CD14-positive monocyte (primary cell): ENCODE measurements at regions not wholly inside any gene's neighbourhood (a gene's known extent, or its start where the extent isn't known, plus 50 kb on each side); places are given as distances from the start of the nearest gene placed in this dataset.
"Not testable (repeated sequence)": the region's sequence is repeated elsewhere in the genome, so short reads cannot be mapped to it uniquely, and the experiment has no call there.

Source experiments
- DNase-seq, 3 donors: peaks; one replicate each; pipeline ENCODE4 v3.0.0-alpha.2; 2011 to 2022
- H2AFZ ChIP-seq: 2 replicates; pipeline ENCODE4 v1.6.0; 2012; ENCODE audit warnings: mild to moderate bottlenecking, low read depth, low read length, inconsistent platforms; ENCODE audit not compliant: insufficient read depth, poor library complexity, severe bottlenecking
- H3K27ac ChIP-seq, 2 donors: 1 replicate in 1 of 2; 2 replicates in 1 of 2; pipeline ENCODE4 v1.5.1; 2012 to 2013; ENCODE audit warnings: low read length in 2 of 2, control low read depth in 1 of 2, inconsistent platforms in 1 of 2, low read depth in 1 of 2, mild to moderate bottlenecking in 1 of 2
- H3K27me3 ChIP-seq, 2 donors: one replicate each; pipeline versions ENCODE4 v1.6.0 to v1.6.1; 2011 to 2013; ENCODE audit warnings: low read length in 2 of 2; ENCODE audit not compliant: control insufficient read depth in 2 of 2, insufficient read depth in 2 of 2
- H3K36me3 ChIP-seq, 2 donors: replicated peaks in 1 of 2; 1 replicate in 1 of 2; 2 replicates in 1 of 2; pipeline versions ENCODE4 v1.5.1 to v1.6.1; 2012 to 2013; ENCODE audit warnings: low read length in 2 of 2, control low read depth in 1 of 2, inconsistent platforms in 1 of 2, mild to moderate bottlenecking in 1 of 2; ENCODE audit not compliant: insufficient read depth in 2 of 2, control insufficient read depth in 1 of 2
- H3K4me1 ChIP-seq, 2 donors: 1 replicate in 1 of 2; 2 replicates in 1 of 2; pipeline versions ENCODE4 v1.5.1 to v1.6.1; 2012 to 2013; ENCODE audit warnings: low read length in 2 of 2, control low read depth in 1 of 2, inconsistent platforms in 1 of 2, mild to moderate bottlenecking in 1 of 2, moderate library complexity in 1 of 2; ENCODE audit not compliant: insufficient read depth in 2 of 2, control insufficient read depth in 1 of 2
- H3K4me2 ChIP-seq: replicated peaks from 2 replicates; pipeline ENCODE3; 2012; ENCODE audit warnings: low read length, moderate library complexity, mild to moderate bottlenecking; ENCODE audit not compliant: poor library complexity, severe bottlenecking; ENCODE audit errors: extremely low read depth
- H3K4me3 ChIP-seq, 3 experiments: fragments of 200-600 bp in 1 of 3; sonication (generic) in 1 of 3; replicated peaks in 1 of 3; 1 replicate in 2 of 3; 2 replicates in 1 of 3; pipeline ENCODE4 v1.5.1; 2011 to 2013; ENCODE audit warnings: low read length in 3 of 3, mild to moderate bottlenecking in 3 of 3, control low read depth in 2 of 3, low read depth in 2 of 3, inconsistent platforms in 1 of 3, moderate library complexity in 1 of 3
- H3K79me2 ChIP-seq: 2 replicates; pipeline ENCODE4 v1.6.0; 2012; ENCODE audit warnings: mild to moderate bottlenecking, control low read depth, inconsistent platforms, low read length, moderate library complexity; ENCODE audit not compliant: insufficient read depth
- H3K9ac ChIP-seq: 2 replicates; pipeline ENCODE4 v1.6.0; 2017; ENCODE audit warnings: low read length, mild to moderate bottlenecking; ENCODE audit not compliant: insufficient read depth, poor library complexity, severe bottlenecking
- H3K9me3 ChIP-seq, 2 donors: replicated peaks in 1 of 2; 1 replicate in 1 of 2; 2 replicates in 1 of 2; pipeline versions ENCODE4 v1.5.1 to v1.6.1; 2012 to 2013; ENCODE audit warnings: low read length in 2 of 2, control low read depth in 1 of 2; ENCODE audit not compliant: control insufficient read depth in 1 of 2, insufficient read depth in 1 of 2
- H4K20me1 ChIP-seq: 2 replicates; pipeline ENCODE4 v1.6.0; 2012; ENCODE audit warnings: mild to moderate bottlenecking, low read length, control low read depth, moderate library complexity; ENCODE audit not compliant: insufficient read depth
- H3K27ac Mint-ChIP-seq, 7 donors: one replicate each; pipeline ENCODE4 v1.8.0; 2020; ENCODE audit warnings: mild to moderate bottlenecking in 7 of 7, mixed read lengths in 7 of 7, moderate library complexity in 6 of 7, inconsistent platforms in 2 of 7
- H3K27me3 Mint-ChIP-seq, 3 donors: one replicate each; pipeline ENCODE4 v1.8.0; 2021 to 2022; ENCODE audit warnings: low read depth in 3 of 3, mild to moderate bottlenecking in 3 of 3, mixed read lengths in 3 of 3, moderate library complexity in 3 of 3, inconsistent platforms in 1 of 3
- H3K36me3 Mint-ChIP-seq, 2 donors: one replicate each; pipeline ENCODE4 v1.8.0; 2020; ENCODE audit warnings: mixed read lengths in 2 of 2, inconsistent platforms in 1 of 2, mild to moderate bottlenecking in 1 of 2
- H3K4me1 Mint-ChIP-seq: one replicate; pipeline ENCODE4 v1.8.0; 2020; ENCODE audit warnings: mild to moderate bottlenecking, mixed read lengths
- H3K4me3 Mint-ChIP-seq, 2 donors: one replicate each; pipeline ENCODE4 v1.8.0; 2020; ENCODE audit warnings: mild to moderate bottlenecking in 2 of 2, mixed read lengths in 2 of 2, moderate library complexity in 1 of 2
- H3K9me3 Mint-ChIP-seq, 7 donors: one replicate each; pipeline ENCODE4 v1.8.0; 2020 to 2022; ENCODE audit warnings: mixed read lengths in 7 of 7, mild to moderate bottlenecking in 6 of 7, moderate library complexity in 6 of 7, inconsistent platforms in 2 of 7
- whole genome bisulfite sequencing: methylation state at CpG from one replicate; pipeline ENCODE4 v1.1.5; 2013; ENCODE audit warnings: missing lambda C conversion rate; ENCODE audit not compliant: insufficient coverage; 5-methylcytosine and 5-hydroxymethylcytosine counted together
- intact Hi-C, 2 donors: fragments of 100-400 bp; cut with micrococcal nuclease; formaldehyde crosslinking; loops; one replicate each; pipeline versions ENCODE4 v1.15.0 to v1.15.1; 2023
- TF ChIP-seq, protein P1 (sequence below): fragments of 200-600 bp; IDR thresholded peaks from one replicate; pipeline ENCODE4 v1.8.0; 2022; ENCODE audit warnings: antibody characterized with exemption, mild to moderate bottlenecking

GRCh38 chr21:17279663-17280062 lies 233.2 kb upstream of the CXADR start:
- Histone ChIP-seq H2AFZ (no peak overlapping the region), H3K4me2 (no peak overlapping the region), H3K9ac (no peak overlapping the region), H4K20me1 (no peaks in the 10 kb centered on the region), H3K9me3 (peaks cover 15 to 26% of the 10 kb centered on the region in 2 donors), H3K27ac (no peak overlapping the region), H3K4me3 (no peak overlapping the region), H3K4me1 (no peaks in the 10 kb centered on the region), H3K27me3 (no peaks in the 10 kb centered on the region), H3K36me3 (no peaks in the 10 kb centered on the region), H3K79me2 (no peaks in the 10 kb centered on the region)
- Mint-ChIP-seq H3K9me3 (peaks cover 17 to 38% (median 30%) of the 10 kb centered on the region in 7 donors), H3K36me3 (no peaks in the 10 kb centered on the region), H3K4me1 (no peaks in the 10 kb centered on the region), H3K27ac (no peak overlapping the region), H3K4me3 (no peak overlapping the region), H3K27me3 (no peaks in the 10 kb centered on the region)
- intact Hi-C loops: no loop called here
- no peak for DNase-seq
- WGBS: no CpG with 5 or more reads among the region's 3 CpGs
- TF ChIP-seq, protein P1, sequence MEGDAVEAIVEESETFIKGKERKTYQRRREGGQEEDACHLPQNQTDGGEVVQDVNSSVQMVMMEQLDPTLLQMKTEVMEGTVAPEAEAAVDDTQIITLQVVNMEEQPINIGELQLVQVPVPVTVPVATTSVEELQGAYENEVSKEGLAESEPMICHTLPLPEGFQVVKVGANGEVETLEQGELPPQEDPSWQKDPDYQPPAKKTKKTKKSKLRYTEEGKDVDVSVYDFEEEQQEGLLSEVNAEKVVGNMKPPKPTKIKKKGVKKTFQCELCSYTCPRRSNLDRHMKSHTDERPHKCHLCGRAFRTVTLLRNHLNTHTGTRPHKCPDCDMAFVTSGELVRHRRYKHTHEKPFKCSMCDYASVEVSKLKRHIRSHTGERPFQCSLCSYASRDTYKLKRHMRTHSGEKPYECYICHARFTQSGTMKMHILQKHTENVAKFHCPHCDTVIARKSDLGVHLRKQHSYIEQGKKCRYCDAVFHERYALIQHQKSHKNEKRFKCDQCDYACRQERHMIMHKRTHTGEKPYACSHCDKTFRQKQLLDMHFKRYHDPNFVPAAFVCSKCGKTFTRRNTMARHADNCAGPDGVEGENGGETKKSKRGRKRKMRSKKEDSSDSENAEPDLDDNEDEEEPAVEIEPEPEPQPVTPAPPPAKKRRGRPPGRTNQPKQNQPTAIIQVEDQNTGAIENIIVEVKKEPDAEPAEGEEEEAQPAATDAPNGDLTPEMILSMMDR: no peak

DNA sequence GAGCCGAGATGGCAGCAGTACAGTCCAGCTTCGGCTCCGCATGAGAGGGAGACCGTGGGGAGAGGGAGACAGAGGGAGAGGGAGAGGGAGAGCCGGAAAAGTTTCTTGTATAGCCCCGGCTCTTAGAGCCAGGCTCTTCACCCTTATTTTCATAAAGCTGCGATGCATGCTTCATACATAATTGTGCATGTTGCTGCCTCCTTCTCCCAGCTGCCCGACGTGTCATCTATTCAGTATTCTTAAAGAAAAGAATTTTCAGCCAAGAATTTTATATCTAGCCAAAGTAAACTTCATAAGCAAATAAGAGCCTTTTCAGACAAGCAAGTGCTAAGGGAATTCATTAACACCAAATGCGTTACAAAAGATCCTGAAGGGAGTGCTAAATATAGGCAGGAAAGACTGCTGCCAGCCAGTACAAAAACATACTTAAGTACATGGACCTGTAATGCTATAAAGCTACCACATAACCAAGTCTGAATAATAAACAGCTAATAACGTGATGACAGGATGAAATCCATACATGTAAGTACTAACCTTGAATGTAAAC lies 219.8 kb upstream of the CXADR start:
- intact Hi-C loops, H3K27ac Mint-ChIP-seq, H3K4me1 Mint-ChIP-seq, H3K4me3 ChIP-seq, H2AFZ ChIP-seq, H3K27me3 ChIP-seq, H3K4me2 ChIP-seq, H3K27me3 Mint-ChIP-seq, H4K20me1 ChIP-seq, H3K9ac ChIP-seq, H3K79me2 ChIP-seq, DNase-seq, H3K4me3 Mint-ChIP-seq, H3K27ac ChIP-seq, H3K36me3 ChIP-seq, H3K36me3 Mint-ChIP-seq, H3K4me1 ChIP-seq: not testable (repeated sequence)
- peaks cover 26 to 33% of the 10 kb centered on the region in 2 donors for H3K9me3 ChIP-seq
- WGBS: no CpG with 5 or more reads among the region's 11 CpGs
- H3K9me3 Mint-ChIP-seq: peaks cover 17 to 34% (median 25%) of the 10 kb centered on the region in 7 donors
